ENCODE measurements at regions not wholly inside any gene's neighbourhood (a gene's known extent, or its start where the extent isn't known, plus 50 kb on each side); places are given as distances from the start of the nearest gene placed in this dataset.

GRCh38 chr9:88767504-88767790 is 223.8 kb upstream of the S1PR3 start:
- DNase-seq (ENCODE audit: low read depth in 1 of 2, low spot score in 1 of 2), result no peak
- in situ Hi-C loops (cut with HindIII; ENCODE audit: low pct_unique_long_range_greater_than_20kb, low sequenced_read_pairs), result no loop called here
- TF ChIP-seq JUND (IDR thresholded peaks at IDR 0.05; ENCODE audit: low read depth), result no peak

GRCh38 chr9:88772575-88772974 is 218.7 kb upstream of the S1PR3 start:
- no peak for TF ChIP-seq JUND (IDR thresholded peaks at IDR 0.05; ENCODE audit: low read depth)
- in situ Hi-C loops (cut with HindIII; ENCODE audit: low pct_unique_long_range_greater_than_20kb, low sequenced_read_pairs), result no loop called here
- no peak for DNase-seq (ENCODE audit: low read depth in 1 of 2, low spot score in 1 of 2)

DNA sequence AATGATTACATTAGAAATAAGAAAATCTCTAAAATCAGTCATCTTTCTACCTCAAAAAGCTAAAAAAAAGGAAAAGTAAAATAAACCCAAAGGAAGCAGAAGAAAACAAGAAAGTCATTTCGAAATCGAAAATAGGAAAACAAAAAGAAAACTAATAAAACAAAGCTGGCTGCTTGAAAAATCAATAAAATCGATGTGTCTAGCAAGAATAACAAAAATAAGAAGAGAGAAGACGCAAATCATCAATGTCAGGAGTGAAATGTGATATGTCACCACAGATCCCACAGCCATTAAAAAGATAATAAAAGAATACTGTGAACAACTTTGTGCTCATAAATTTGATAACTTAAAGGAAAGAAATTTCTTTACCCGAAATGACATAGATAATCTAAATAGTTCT is 218.1 kb upstream of the S1PR3 start:
- no peak for DNase-seq (ENCODE audit: low read depth in 1 of 2, low spot score in 1 of 2)
- in situ Hi-C loops (cut with HindIII; ENCODE audit: low pct_unique_long_range_greater_than_20kb, low sequenced_read_pairs), result no loop called here
- TF ChIP-seq JUND (IDR thresholded peaks at IDR 0.05; ENCODE audit: low read depth), result no peak

DNA sequence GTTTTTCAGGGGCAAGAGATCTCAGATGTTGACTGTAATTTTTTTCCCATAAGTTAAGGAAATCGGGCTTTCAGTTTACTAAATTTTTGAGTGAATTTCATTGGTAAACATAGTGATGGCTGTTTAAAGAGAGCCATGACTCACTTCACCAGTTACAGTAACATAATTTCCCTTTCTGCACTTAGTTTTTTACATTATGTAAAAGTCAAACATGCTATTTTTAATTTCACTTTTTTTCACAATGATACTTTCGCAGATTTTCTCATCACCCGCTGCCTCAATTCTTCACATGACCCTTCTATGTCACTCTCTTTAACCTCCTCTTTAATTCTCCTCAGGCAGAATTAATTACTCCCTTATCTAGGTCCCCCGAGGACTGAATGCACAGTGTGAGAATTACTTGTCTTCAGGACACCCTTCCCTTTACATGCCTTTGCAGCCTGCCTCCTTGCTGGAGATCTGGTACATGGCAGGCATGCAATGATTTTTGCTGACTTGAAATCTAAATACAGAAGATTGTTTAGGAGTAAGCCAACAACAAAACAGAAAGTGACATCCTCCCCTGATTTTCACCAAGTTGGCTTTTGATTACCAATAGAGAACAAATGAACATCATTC is 217.5 kb upstream of the S1PR3 start:
- in situ Hi-C loops (cut with HindIII; ENCODE audit: low pct_unique_long_range_greater_than_20kb, low sequenced_read_pairs), result no loop called here
- DNase-seq (ENCODE audit: low read depth in 1 of 2, low spot score in 1 of 2), result peak in 1 of 2 experiments; percentile 9
- no peak for TF ChIP-seq JUND (IDR thresholded peaks at IDR 0.05; ENCODE audit: low read depth)

- peak in 1 of 2 experiments; percentile 32 for DNase-seq (ENCODE audit: low read depth in 1 of 2, low spot score in 1 of 2)
- in situ Hi-C loops (cut with HindIII; ENCODE audit: low pct_unique_long_range_greater_than_20kb, low sequenced_read_pairs), result no loop called here
- TF ChIP-seq JUND (IDR thresholded peaks at IDR 0.05; ENCODE audit: low read depth), result no peak
Observed at GRCh38 chr9:88775037-88775471, 216.2 kb upstream of the S1PR3 start.

GRCh38 chr9:88775559-88775958 is 215.7 kb upstream of the S1PR3 start:
- peak in 1 of 2 experiments; percentile 56 for DNase-seq (ENCODE audit: low read depth in 1 of 2, low spot score in 1 of 2)
- in situ Hi-C loops (cut with HindIII; ENCODE audit: low pct_unique_long_range_greater_than_20kb, low sequenced_read_pairs), result no loop called here
- no peak; the same call in 1 of the 2 replicates for TF ChIP-seq JUND (IDR thresholded peaks at IDR 0.05; ENCODE audit: low read depth)

- TF ChIP-seq JUND (IDR thresholded peaks at IDR 0.05; ENCODE audit: low read depth), result no peak; the same call in 1 of the 2 replicates
- DNase-seq (ENCODE audit: low read depth in 1 of 2, low spot score in 1 of 2), result peak in 1 of 2 experiments; percentile 55
- in situ Hi-C loops (cut with HindIII; ENCODE audit: low pct_unique_long_range_greater_than_20kb, low sequenced_read_pairs), result no loop called here
Observed at GRCh38 chr9:88775966-88776365, 215.3 kb upstream of the S1PR3 start.

DNA sequence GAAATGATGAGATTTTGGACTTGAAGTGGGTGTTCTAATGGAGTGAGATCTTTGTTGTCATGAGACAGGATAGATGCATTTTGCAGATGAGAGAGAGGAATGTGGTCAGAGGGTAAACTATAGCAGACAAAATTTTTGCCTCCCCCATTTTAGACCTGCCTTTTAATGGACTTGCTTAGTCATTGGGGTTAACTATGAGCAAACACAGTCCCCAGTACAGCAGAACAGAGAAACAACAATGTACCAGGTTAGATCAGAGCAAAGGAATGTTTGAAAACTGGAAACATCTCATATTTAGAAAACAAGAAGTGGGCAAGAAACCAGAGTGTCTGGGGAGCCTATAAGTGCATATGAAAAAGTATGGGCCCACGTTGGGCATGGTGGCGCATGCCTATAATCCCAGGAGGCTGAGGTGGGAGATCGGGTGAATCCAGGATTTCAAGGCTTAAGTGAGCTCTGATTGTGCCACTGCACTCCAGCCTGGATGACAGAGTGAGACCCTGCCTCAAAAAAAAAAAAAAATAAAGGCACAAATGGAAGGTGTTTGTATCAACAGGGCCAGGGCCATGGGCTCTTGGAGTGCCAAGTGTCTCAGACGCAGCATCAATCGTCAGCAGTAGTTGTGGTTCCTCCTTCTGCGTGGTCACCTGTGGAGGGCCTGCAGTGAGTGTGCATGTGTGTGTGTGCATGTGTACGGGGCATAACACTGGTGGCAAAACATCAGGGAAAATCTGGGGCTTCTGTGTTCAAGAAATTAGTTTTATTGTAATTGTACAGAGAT is 214.4 kb upstream of the S1PR3 start:
- no peak for TF ChIP-seq JUND (IDR thresholded peaks at IDR 0.05; ENCODE audit: low read depth)
- DNase-seq (ENCODE audit: low read depth in 1 of 2, low spot score in 1 of 2), result peak in 1 of 2 experiments; percentile 22
- in situ Hi-C loops (cut with HindIII; ENCODE audit: low pct_unique_long_range_greater_than_20kb, low sequenced_read_pairs), result no loop called here

- in situ Hi-C loops (cut with HindIII; ENCODE audit: low pct_unique_long_range_greater_than_20kb, low sequenced_read_pairs), result no loop called here
- TF ChIP-seq JUND (IDR thresholded peaks at IDR 0.05; ENCODE audit: low read depth), result no peak
- no peak for DNase-seq (ENCODE audit: low read depth in 1 of 2, low spot score in 1 of 2)
Observed at GRCh38 chr9:88777498-88778312, 213.6 kb upstream of the S1PR3 start.

DNA sequence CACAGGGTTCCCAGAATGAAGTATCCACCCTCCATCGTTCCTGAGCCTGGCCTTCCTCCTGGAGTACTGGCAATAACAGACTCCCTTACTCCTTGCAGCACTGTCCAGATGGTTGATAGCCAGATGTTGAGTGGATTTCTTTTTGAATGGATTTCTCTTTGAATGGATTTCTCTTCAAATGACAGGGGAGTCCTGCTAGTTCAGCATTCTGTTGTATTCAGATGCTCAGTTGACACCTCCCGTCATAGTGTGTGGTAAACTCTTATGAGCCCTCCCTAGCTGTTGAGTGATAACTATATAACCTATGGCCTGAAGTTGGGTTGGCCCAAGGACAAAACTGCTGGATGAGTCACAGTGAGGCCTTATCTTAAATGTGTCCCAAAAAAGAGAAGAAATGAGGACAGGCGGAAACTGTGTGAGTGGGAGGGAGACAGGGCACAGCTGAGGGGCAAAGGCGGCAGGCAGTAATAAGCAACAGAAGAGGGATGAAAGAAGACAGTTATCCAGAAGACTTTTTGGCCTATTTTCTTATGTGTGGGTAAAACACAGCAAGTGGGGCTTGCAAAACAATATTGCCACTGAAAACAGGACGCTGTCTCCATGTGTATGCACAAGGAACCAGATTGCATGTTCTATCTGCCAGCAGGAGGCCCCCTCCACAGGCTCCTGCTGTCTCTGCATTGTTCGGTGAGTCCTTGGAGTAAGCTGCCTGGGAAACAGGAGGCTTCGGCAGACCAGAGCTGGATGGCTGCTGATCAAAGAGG is 209.5 kb upstream of the S1PR3 start:
- in situ Hi-C loops (cut with HindIII; ENCODE audit: low pct_unique_long_range_greater_than_20kb, low sequenced_read_pairs), result no loop called here
- TF ChIP-seq JUND (IDR thresholded peaks at IDR 0.05; ENCODE audit: low read depth), result no peak
- peak in 1 of 2 experiments; percentile 19 for DNase-seq (ENCODE audit: low read depth in 1 of 2, low spot score in 1 of 2)

DNA sequence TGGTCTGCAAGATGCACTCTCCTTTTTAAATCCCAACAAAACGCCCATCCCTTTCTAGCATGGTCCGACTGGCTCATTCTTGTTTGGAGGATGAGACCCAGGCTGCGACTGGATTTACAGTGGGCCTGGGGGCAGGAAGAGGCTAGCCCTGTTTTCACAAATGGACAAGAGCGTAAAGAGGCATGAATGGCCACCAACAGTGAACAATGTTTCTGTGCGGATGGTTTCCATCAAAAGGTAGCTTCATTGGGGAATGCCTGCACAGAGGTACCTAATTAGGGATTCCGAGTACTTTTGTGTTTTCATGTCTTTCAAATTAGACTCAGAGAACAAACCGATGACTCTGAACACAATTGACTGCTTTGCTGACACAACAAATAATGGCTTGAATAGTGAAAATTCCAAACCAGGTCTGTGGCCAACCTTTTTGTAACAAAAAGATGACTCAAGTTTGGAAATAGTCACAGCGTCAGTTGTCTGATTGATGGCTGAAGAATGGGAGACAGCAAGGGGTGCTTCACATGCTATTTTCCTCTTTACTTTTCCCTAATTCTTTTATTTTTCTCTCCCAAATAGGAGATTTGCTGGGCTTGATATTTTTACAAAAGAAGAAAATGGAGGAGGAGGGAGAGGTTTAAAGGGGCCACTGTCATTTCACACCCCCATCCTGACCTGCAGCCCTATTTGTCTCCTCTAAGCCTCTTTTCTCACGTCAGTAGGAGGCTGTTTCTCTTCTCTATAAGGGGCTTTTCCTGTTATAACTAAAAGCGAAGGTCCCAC is 208.1 kb upstream of the S1PR3 start:
- no peak for TF ChIP-seq JUND (IDR thresholded peaks at IDR 0.05; ENCODE audit: low read depth)
- no peak for DNase-seq (ENCODE audit: low read depth in 1 of 2, low spot score in 1 of 2)
- in situ Hi-C loops (cut with HindIII; ENCODE audit: low pct_unique_long_range_greater_than_20kb, low sequenced_read_pairs), result no loop called here

DNA sequence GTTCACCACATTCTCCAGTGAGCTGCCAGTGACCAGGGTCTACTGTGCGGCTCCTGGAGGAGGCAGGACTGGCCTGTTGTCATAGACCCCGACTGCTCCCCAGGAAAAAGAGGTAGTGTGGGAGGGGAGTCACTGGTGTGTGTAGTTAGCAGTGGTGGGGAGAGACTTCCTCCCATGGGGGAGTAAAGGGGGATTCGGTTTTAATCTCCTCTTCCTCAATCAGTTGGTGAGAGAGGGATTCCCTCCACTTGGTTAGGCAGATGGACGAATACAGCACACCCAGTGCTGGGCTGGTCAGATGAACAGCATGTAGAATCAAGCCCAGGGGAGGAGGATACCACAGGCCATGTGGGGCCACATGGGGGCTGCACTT is 207.6 kb upstream of the S1PR3 start:
- in situ Hi-C loops (cut with HindIII; ENCODE audit: low pct_unique_long_range_greater_than_20kb, low sequenced_read_pairs), result no loop called here
- no peak for DNase-seq (ENCODE audit: low read depth in 1 of 2, low spot score in 1 of 2)
- TF ChIP-seq JUND (IDR thresholded peaks at IDR 0.05; ENCODE audit: low read depth), result no peak

Measured in T47D (cell line).